K562 (cell line): ENCODE measurements at regions not wholly inside any gene's neighbourhood (a gene's known extent, or its start where the extent isn't known, plus 50 kb on each side); places are given as distances from the start of the nearest gene placed in this dataset.

Experiments used
- ATAC-seq: fragments of 200-7000 bp; cut with Tn5 transposase; 3 replicates; pipeline ENCODE4 v1.9.1; 2020; ENCODE audit warnings: moderate library complexity
- BruUV-seq: library from RNA; stranded (reverse); fragments of 400-500 nt; replicated peaks from 2 replicates; lab custom pipeline; 2021; lab: Mats Ljungman, UMichigan
- CTCF ChIA-PET: fragments of 300-600 bp; formaldehyde crosslinking; extraction: SDS; loops from one replicate; lab custom pipeline; 2021; ENCODE audit warnings: low intra/inter-chr PET ratio; lab: Yijun Ruan, JAX
- POLR2A ChIA-PET: fragments of 300-600, 350-650 bp; sonication (Branson Sonifier 250); formaldehyde crosslinking; extraction: SDS; loops from one replicate; lab custom pipeline; 2021; ENCODE audit warnings: antibody characterized with exemption, inconsistent platforms; lab: Yijun Ruan, JAX
- DNase-seq, 4 experiments: peaks; one replicate each; pipeline versions ENCODE4 v3.0.0 to v3.0.0-alpha.2; 2011 to 2018; ENCODE audit warnings: low spot score in 3 of 4, mixed read lengths in 3 of 4; ENCODE audit errors: extremely low read depth in 1 of 4
- FAIRE-seq: peaks from 2 replicates; lab custom pipeline; 2011; peaks lifted over from hg19 to GRCh38; lab: Jason Lieb, UNC
- H2AFZ ChIP-seq: 2 replicates; pipeline ENCODE4 v1.6.0; 2011; ENCODE audit warnings: low read depth, low read length, control low read depth, inconsistent platforms
- H3K27ac ChIP-seq: fragments of 200-600 bp; 3 replicates; pipeline ENCODE4 v1.8.0; 2011; ENCODE audit warnings: low read depth, mild to moderate bottlenecking, control low read depth, inconsistent platforms, low read length, moderate library complexity, mixed read lengths; ENCODE audit errors: extremely low read depth
- H3K27me3 ChIP-seq, 2 experiments: fragments of 300-600 bp in 1 of 2; 2 replicates in 1 of 2; 3 replicates in 1 of 2; pipeline versions ENCODE4 v1.6.0 to v1.8.0; 2011; ENCODE audit warnings: inconsistent platforms in 2 of 2, low read length in 2 of 2, mild to moderate bottlenecking in 1 of 2, mixed read lengths in 1 of 2, moderate library complexity in 1 of 2; ENCODE audit not compliant: control insufficient read depth in 2 of 2, insufficient read depth in 2 of 2
- H3K36me3 ChIP-seq: fragments of 300-600 bp; 3 replicates; pipeline ENCODE4 v1.8.0; 2011; ENCODE audit warnings: mild to moderate bottlenecking, low read length, inconsistent platforms; ENCODE audit not compliant: control insufficient read depth, insufficient read depth
- H3K4me1 ChIP-seq, 2 experiments: fragments of 200-600 bp in 1 of 2; replicated peaks in 1 of 2; 2 replicates in 1 of 2; 3 replicates in 1 of 2; pipeline versions ENCODE4 v1.5.1 to v1.8.0; 2011; ENCODE audit warnings: inconsistent platforms in 2 of 2, low read length in 2 of 2, mild to moderate bottlenecking in 1 of 2, mixed read lengths in 1 of 2, moderate library complexity in 1 of 2; ENCODE audit not compliant: control insufficient read depth in 2 of 2, insufficient read depth in 2 of 2
- H3K4me2 ChIP-seq: 2 replicates; pipeline ENCODE4 v1.6.1; 2011; ENCODE audit warnings: low read length, control low read depth, inconsistent platforms, mixed read lengths; ENCODE audit not compliant: insufficient read depth
- H3K4me3 ChIP-seq: fragments of 200-600 bp; sonication (generic), shearing (Covaris generic); 2 replicates; pipeline ENCODE4 v1.5.1; 2016; ENCODE audit warnings: control low read depth, inconsistent platforms
- H3K79me2 ChIP-seq: fragments of 200-600 bp; 3 replicates; pipeline ENCODE4 v1.8.0; 2011; ENCODE audit warnings: low read length, inconsistent platforms; ENCODE audit not compliant: control insufficient read depth, insufficient read depth
- H3K9ac ChIP-seq, 2 experiments: 2 replicates each; pipeline versions ENCODE4 v1.6.0 to v1.6.1; 2011; ENCODE audit warnings: low read depth in 2 of 2, low read length in 2 of 2, control low read depth in 1 of 2, inconsistent platforms in 1 of 2, mild to moderate bottlenecking in 1 of 2, mixed read lengths in 1 of 2; ENCODE audit not compliant: insufficient read depth in 1 of 2
- H3K9me1 ChIP-seq: one replicate; pipeline ENCODE4 v1.6.0; 2011; ENCODE audit warnings: inconsistent platforms, mild to moderate bottlenecking, low read length, moderate library complexity; ENCODE audit not compliant: control insufficient read depth, insufficient read depth
- H3K9me3 ChIP-seq: replicated peaks from 2 replicates; pipeline ENCODE4 v1.5.1; 2011; ENCODE audit warnings: low read depth, low read length, inconsistent platforms; ENCODE audit not compliant: control insufficient read depth, insufficient read depth
- H4K20me1 ChIP-seq: replicated peaks from 2 replicates; pipeline ENCODE4 v1.6.1; 2011; ENCODE audit warnings: low read length, inconsistent platforms, mixed read lengths; ENCODE audit not compliant: control insufficient read depth, insufficient read depth
- ADNP ChIP-seq: fragments of 200-800 bp; sonication (Bioruptor generic); IDR thresholded peaks from 2 replicates; pipeline ENCODE4 v1.6.1; 2016; ENCODE audit warnings: missing genetic modification characterization, missing compliant biosample characterization
- BACH1 ChIP-seq: fragments of 200-800 bp; sonication (Bioruptor generic); IDR thresholded peaks from 2 replicates; pipeline ENCODE4 v1.6.1; 2016; ENCODE audit warnings: missing genetic modification characterization, missing compliant biosample characterization
- CTBP1 ChIP-seq: fragments of 450-650 bp; IDR thresholded peaks from 2 replicates; pipeline ENCODE4 v1.6.1; 2016; ENCODE audit warnings: borderline replicate concordance
- DDX20 ChIP-seq: fragments of 450-650 bp; IDR thresholded peaks from 2 replicates; pipeline ENCODE4 v1.6.1; 2016; ENCODE audit warnings: missing genetic modification characterization, low read depth, mild to moderate bottlenecking, missing compliant biosample characterization, moderate library complexity
- EGR1 ChIP-seq: fragments of 450-650 bp; conservative IDR thresholded peaks from 2 replicates; pipeline ENCODE4 v1.6.1; 2017; ENCODE audit warnings: mild to moderate bottlenecking
- LEF1 ChIP-seq: fragments of 450-650 bp; IDR thresholded peaks from 2 replicates; pipeline ENCODE4 v1.6.1; 2016; ENCODE audit warnings: mild to moderate bottlenecking
- POLR2H ChIP-seq: IDR thresholded peaks from 2 replicates; pipeline ENCODE4 v1.6.1; 2016; ENCODE audit warnings: missing genetic modification characterization, low read depth, mild to moderate bottlenecking, control low read depth, missing compliant biosample characterization, moderate library complexity
- RBBP5 ChIP-seq: fragments of 200-600 bp; sonication (generic); IDR thresholded peaks from 2 replicates; pipeline ENCODE4 v1.6.1; 2012; ENCODE audit warnings: borderline replicate concordance, mild to moderate bottlenecking, low read length, control low read depth, inconsistent platforms; ENCODE audit not compliant: insufficient read depth, poor library complexity, severe bottlenecking
- RBM15 ChIP-seq: fragments of 200-400 bp; formaldehyde crosslinking; IDR thresholded peaks from 2 replicates; pipeline ENCODE4 v1.6.1; 2018; ENCODE audit warnings: mild to moderate bottlenecking, low read length, moderate library complexity; ENCODE audit not compliant: insufficient read depth
- RBM22 ChIP-seq: fragments of 200-400 bp; formaldehyde crosslinking; IDR thresholded peaks from 2 replicates; pipeline ENCODE4 v1.6.1; 2018; ENCODE audit warnings: low read length, low read depth; ENCODE audit not compliant: poor library complexity, severe bottlenecking
- TBL1XR1 ChIP-seq, 2 experiments: IDR thresholded peaks; 2 replicates each; pipeline ENCODE4 v1.6.1; 2012; ENCODE audit warnings: improper control_type of control experiment in 2 of 2, low read length in 2 of 2, mild to moderate bottlenecking in 1 of 2
- ZEB2 ChIP-seq: fragments of 450-650 bp; IDR thresholded peaks from 2 replicates; pipeline ENCODE4 v1.6.1; 2016
- WGBS: fragments of 100-300 bp; shearing (Covaris generic); methylation state at CpG from one replicate; pipeline ENCODE4 v1.1.6; 2016; ENCODE audit warnings: low coverage, mixed read lengths; ENCODE audit not compliant: insufficient coverage; ENCODE audit errors: missing lambda C conversion rate; 5-methylcytosine and 5-hydroxymethylcytosine counted together
- in situ Hi-C: fragments of 300-500 bp; cut with MboI; formaldehyde crosslinking; loops from 4 replicates; pipeline ENCODE4 v1.15.0; 2018; ENCODE audit warnings: inconsistent platforms, mixed read lengths
- intact Hi-C: fragments of 100-400 bp; cut with micrococcal nuclease; formaldehyde crosslinking; loops from 2 replicates; pipeline ENCODE4 v1.14.2; 2022
- TF ChIP-seq, protein P1 (sequence below): fragments of 450-650 bp; IDR thresholded peaks from 2 replicates; pipeline ENCODE4 v1.6.1; 2018; ENCODE audit warnings: mild to moderate bottlenecking, low read depth; ENCODE audit not compliant: partially characterized antibody
- TF ChIP-seq, protein P2 (sequence below): fragments of 250-450 bp; sonication (Bioruptor Pico); IDR thresholded peaks from 2 replicates; pipeline ENCODE4 v1.8.0; 2021; ENCODE audit warnings: borderline replicate concordance, mild to moderate bottlenecking, moderate library complexity; ENCODE audit not compliant: poor library complexity, severe bottlenecking

DNA sequence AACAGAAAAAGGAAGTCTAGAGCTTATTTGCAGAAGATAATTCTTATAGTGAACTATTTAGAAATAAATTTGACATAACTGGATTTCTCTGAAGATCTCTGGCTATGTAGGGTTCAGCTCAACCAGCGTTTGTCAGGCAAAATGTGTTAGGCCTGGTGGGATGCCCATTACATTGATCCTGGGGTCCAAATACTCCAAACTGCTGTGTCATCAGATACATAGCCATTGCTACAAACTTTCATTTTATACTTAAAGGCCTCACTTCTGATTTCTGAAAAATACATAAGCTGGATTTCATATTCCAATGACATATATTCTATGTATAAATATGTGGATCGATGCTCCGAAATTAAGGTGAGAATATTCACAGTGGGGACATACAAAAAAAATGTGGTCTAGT is 1958.9 kb upstream of the TENM3 start:
- intact Hi-C loops (no loop called here), in situ Hi-C loops (no loop called here)
- no peaks in the 10 kb centered on the region for H3K36me3 ChIP-seq
- POLR2A ChIA-PET, result no interaction called here
- no peaks in the 10 kb centered on the region for H3K4me1 ChIP-seq
- no peaks in the 10 kb centered on the region for H3K27me3 ChIP-seq
- no peak for DNase-seq
- ATAC-seq, result no peak
- H3K9ac ChIP-seq, result no peak overlapping the region
- H3K4me3 ChIP-seq, result no peak overlapping the region
- no peak for FAIRE-seq
- H3K4me2 ChIP-seq, result no peak overlapping the region
- no peaks in the 10 kb centered on the region for H3K9me3 ChIP-seq
- H3K9me1 ChIP-seq, result no peaks in the 10 kb centered on the region
- no peak overlapping the region for H2AFZ ChIP-seq
- H3K27ac ChIP-seq, result no peak overlapping the region
- CTCF ChIA-PET, result no interaction called here
- no peaks in the 10 kb centered on the region for H4K20me1 ChIP-seq
- 0% methylated on average over 3 of the region's 3 CpGs for WGBS
- TF ChIP-seq, protein P1, sequence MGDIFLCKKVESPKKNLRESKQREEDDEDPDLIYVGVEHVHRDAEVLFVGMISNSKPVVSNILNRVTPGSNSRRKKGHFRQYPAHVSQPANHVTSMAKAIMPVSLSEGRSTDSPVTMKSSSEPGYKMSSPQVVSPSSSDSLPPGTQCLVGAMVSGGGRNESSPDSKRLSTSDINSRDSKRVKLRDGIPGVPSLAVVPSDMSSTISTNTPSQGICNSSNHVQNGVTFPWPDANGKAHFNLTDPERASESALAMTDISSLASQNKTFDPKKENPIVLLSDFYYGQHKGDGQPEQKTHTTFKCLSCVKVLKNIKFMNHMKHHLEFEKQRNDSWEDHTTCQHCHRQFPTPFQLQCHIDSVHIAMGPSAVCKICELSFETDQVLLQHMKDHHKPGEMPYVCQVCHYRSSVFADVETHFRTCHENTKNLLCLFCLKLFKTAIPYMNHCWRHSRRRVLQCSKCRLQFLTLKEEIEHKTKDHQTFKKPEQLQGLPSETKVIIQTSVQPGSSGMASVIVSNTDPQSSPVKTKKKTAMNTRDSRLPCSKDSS, result no peak
- no peak for TF ChIP-seq LEF1
- TF ChIP-seq EGR1, result no peak
- TF ChIP-seq CTBP1, result no peak
- TF ChIP-seq BACH1 (tag), result no peak
- BruUV-seq, result no TSS peak
- no peaks in the 10 kb centered on the region for H3K79me2 ChIP-seq

DNA sequence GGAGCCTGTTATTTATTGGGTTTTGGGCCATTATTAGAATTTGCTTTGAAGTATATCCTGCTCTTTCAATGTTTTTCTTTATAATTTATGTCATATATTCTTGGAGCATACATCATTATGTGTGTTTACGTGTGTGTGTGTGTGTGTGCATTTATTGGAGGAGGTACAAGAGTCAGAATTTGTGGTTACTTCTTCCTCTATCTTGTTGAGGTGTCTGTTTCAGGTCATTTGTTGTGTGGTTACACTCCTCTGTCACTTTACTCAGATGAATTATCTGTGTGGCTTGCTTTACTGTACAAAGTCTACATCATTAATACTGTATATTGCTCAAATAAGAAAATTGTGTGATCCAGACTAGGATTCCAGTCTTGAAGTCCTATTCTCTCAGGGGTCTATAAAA is 1957.4 kb upstream of the TENM3 start:
- no peak overlapping the region for H3K4me3 ChIP-seq
- in situ Hi-C loops, result no loop called here
- no peaks in the 10 kb centered on the region for H3K27me3 ChIP-seq
- DNase-seq, result no peak
- FAIRE-seq, result no peak
- no peaks in the 10 kb centered on the region for H3K4me1 ChIP-seq
- H2AFZ ChIP-seq, result no peak overlapping the region
- no peaks in the 10 kb centered on the region for H3K36me3 ChIP-seq
- H3K79me2 ChIP-seq, result no peaks in the 10 kb centered on the region
- H3K9me3 ChIP-seq, result no peaks in the 10 kb centered on the region
- H3K9me1 ChIP-seq, result no peaks in the 10 kb centered on the region
- WGBS, result 0% methylated on average over 1 of the region's 1 CpG
- CTCF ChIA-PET, result no interaction called here
- no peak overlapping the region for H3K27ac ChIP-seq
- no peak for ATAC-seq
- POLR2A ChIA-PET, result no interaction called here
- no peak overlapping the region for H3K9ac ChIP-seq
- no peak overlapping the region for H3K4me2 ChIP-seq
- BruUV-seq, result no TSS peak
- intact Hi-C loops, result no loop called here
- no peaks in the 10 kb centered on the region for H4K20me1 ChIP-seq
- TF ChIP-seq TBL1XR1 (IDR thresholded peaks at IDR 0.05; ENCODE audit: low read length in 2 of 2) (no peak), ZEB2 (no peak), RBBP5 (no peak), RBM22 (no peak), ADNP (tag) (no peak), RBM15 (no peak), POLR2H (tag) (no peak), DDX20 (no peak)
- TF ChIP-seq, protein P2, sequence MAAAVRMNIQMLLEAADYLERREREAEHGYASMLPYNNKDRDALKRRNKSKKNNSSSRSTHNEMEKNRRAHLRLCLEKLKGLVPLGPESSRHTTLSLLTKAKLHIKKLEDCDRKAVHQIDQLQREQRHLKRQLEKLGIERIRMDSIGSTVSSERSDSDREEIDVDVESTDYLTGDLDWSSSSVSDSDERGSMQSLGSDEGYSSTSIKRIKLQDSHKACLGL, result no peak
